NCI-H69 (cell line): ENCODE measurements at regions not wholly inside any gene's neighbourhood (a gene's known extent, or its start where the extent isn't known, plus 50 kb on each side); places are given as distances from the start of the nearest gene placed in this dataset.

Source experiments
- DNase-seq: peaks from one replicate; lab custom pipeline; 2025; lab: John Stamatoyannopoulos, UW

GRCh38 chr15:96014939-96015338 lies 315.6 kb upstream of the NR2F2 start:
- no peak for DNase-seq

GRCh38 chr15:96019114-96019513 lies 311.4 kb upstream of the NR2F2 start:
- no peak for DNase-seq

- DNase-seq: no peak
Measured at GRCh38 chr15:96020133-96020532, 310.4 kb upstream of the NR2F2 start.

GRCh38 chr15:96020797-96021196 lies 309.7 kb upstream of the NR2F2 start:
- DNase-seq: no peak

GRCh38 chr15:96023081-96023480 lies 307.4 kb upstream of the NR2F2 start:
- no peak for DNase-seq

GRCh38 chr15:96027501-96027900 lies 303.0 kb upstream of the NR2F2 start:
- no peak for DNase-seq

- DNase-seq: no peak
Measured at GRCh38 chr15:96028620-96029019, 301.9 kb upstream of the NR2F2 start.

GRCh38 chr15:96029172-96029571 lies 301.3 kb upstream of the NR2F2 start:
- no peak for DNase-seq

- no peak for DNase-seq
Measured at GRCh38 chr15:96031426-96032110, 298.9 kb upstream of the NR2F2 start.

- no peak for DNase-seq
Measured at GRCh38 chr15:96035091-96035490, 295.4 kb upstream of the NR2F2 start.

GRCh38 chr15:96035635-96036034 lies 294.9 kb upstream of the NR2F2 start:
- no peak for DNase-seq

GRCh38 chr15:96037584-96037983 lies 292.9 kb upstream of the NR2F2 start:
- DNase-seq: no peak

- DNase-seq: no peak
Measured at GRCh38 chr15:96038131-96038530, 292.4 kb upstream of the NR2F2 start.

GRCh38 chr15:96038650-96039049 lies 291.9 kb upstream of the NR2F2 start:
- DNase-seq: no peak

GRCh38 chr15:96041982-96042733 lies 288.3 kb upstream of the NR2F2 start:
- no peak for DNase-seq

GRCh38 chr15:96042734-96043224 lies 287.7 kb upstream of the NR2F2 start:
- DNase-seq: no peak

GRCh38 chr15:96043591-96044171 lies 286.8 kb upstream of the NR2F2 start:
- no peak for DNase-seq

GRCh38 chr15:96046620-96047240 lies 283.8 kb upstream of the NR2F2 start:
- no peak for DNase-seq

GRCh38 chr15:96047255-96047931 lies 283.1 kb upstream of the NR2F2 start:
- DNase-seq: no peak

- no peak for DNase-seq
Measured at GRCh38 chr15:96049323-96049722, 281.2 kb upstream of the NR2F2 start.

- no peak for DNase-seq
Measured at GRCh38 chr15:96049766-96050165, 280.7 kb upstream of the NR2F2 start.

GRCh38 chr15:96051598-96051997 lies 278.9 kb upstream of the NR2F2 start:
- no peak for DNase-seq
